ENCODE measurements at regions not wholly inside any gene's neighbourhood (a gene's known extent, or its start where the extent isn't known, plus 50 kb on each side); places are given as distances from the start of the nearest gene placed in this dataset.

DNA sequence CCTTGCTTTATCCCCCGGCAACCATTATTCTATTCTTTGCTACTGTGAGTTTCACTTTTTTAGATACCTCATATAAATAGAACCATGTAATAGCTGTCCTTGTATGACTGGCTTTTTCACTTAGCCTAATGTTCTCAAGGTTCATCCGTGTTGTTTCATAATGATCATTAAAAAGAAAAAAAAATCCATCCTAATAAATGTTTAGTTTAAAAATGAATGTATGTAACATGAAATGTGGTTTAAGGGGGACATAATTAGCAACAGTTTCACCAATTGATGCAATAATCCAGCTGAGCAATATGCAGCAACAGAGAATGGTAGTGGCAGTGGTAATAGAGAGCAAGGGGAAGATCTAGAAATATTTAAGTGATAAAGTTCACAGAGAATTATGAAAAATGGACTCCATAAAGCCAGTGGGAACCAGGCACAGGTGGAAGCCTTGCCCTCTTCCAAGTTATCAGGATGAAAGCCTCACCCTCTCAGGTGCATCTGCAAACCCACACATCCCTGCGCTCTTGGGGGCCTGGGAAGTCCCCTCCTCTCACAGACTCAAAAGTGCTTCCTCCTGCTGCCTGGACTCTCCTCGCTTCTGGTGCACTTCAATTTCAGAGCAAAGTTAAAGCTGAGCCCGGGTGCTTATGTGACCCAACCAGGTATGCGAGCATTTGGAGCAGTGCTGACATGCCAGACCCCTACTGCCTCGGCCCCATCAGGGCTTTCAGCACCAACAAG is 1403.3 kb upstream of the SLC39A10 start:
- Histone ChIP-seq H3K79me2 (ENCODE audit: insufficient read depth) (no peaks in the 10 kb centered on the region), H2AFZ (ENCODE audit: low read depth) (no peak overlapping the region), H3K9me2 (no peaks in the 10 kb centered on the region), H3K27ac (ENCODE audit: low read depth in 2 of 2, low read length in 1 of 2) (no peak overlapping the region), H3K36me3 (replicated peaks in 1 of 2; ENCODE audit: control insufficient read depth in 1 of 2, insufficient read depth in 2 of 2, low read length in 1 of 2) (no peaks in the 10 kb centered on the region), H3K4me2 (no peak overlapping the region), H3K9ac (no peak overlapping the region), H3F3A (replicated peaks; ENCODE audit: insufficient read depth) (no peaks in the 10 kb centered on the region), H3K4me3 (ENCODE audit: low read depth in 2 of 2, low read length in 1 of 2) (no peak overlapping the region), H3K4me1 (ENCODE audit: control insufficient read depth in 1 of 2, insufficient read depth in 2 of 2, low read depth in 1 of 2, low read length in 1 of 2) (no peaks in the 10 kb centered on the region), H3K9me3 (no peaks in the 10 kb centered on the region), H3K27me3 (ENCODE audit: insufficient read depth) (no peaks in the 10 kb centered on the region), H4K20me1 (ENCODE audit: insufficient read depth) (no peaks in the 10 kb centered on the region)
- ChIA-PET CTCF (no interaction called here), POLR2A (no interaction called here)
- TF ChIP-seq ELF1 (IDR thresholded peaks at IDR 0.05) (no peak), EZH2phosphoT487 (IDR thresholded peaks at IDR 0.05; ENCODE audit: borderline replicate concordance, low read depth) (no peak)
- no peak for DNase-seq
- 27% methylated on average over 4 of the region's 7 CpGs for WGBS (ENCODE audit: low lambda C conversion rate)

DNA sequence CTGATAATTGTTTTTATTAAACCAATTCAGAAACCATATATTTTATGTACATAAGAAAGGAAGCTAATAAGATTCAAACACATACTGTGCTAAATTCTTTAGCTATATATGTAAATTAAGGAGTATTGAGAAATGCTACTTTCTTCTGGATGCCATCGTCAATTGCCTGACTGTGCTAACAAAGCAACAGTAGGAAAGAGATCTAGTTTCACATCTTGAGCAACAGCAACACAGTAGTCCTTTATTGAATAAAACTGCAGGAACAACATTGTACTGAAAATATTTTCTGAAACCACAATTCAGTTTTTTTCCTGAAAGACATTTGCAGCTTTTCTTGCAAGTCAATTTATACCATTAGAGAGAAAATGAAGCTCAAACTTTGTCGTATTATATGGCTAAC is 1404.9 kb upstream of the SLC39A10 start:
- no peaks in the 10 kb centered on the region for H3K9me3 ChIP-seq
- TF ChIP-seq, protein P1, sequence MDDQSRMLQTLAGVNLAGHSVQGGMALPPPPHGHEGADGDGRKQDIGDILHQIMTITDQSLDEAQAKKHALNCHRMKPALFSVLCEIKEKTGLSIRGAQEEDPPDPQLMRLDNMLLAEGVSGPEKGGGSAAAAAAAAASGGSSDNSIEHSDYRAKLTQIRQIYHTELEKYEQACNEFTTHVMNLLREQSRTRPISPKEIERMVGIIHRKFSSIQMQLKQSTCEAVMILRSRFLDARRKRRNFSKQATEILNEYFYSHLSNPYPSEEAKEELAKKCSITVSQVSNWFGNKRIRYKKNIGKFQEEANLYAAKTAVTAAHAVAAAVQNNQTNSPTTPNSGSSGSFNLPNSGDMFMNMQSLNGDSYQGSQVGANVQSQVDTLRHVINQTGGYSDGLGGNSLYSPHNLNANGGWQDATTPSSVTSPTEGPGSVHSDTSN (IDR thresholded peaks at IDR 0.05), result no peak
- TF ChIP-seq, protein P2, sequence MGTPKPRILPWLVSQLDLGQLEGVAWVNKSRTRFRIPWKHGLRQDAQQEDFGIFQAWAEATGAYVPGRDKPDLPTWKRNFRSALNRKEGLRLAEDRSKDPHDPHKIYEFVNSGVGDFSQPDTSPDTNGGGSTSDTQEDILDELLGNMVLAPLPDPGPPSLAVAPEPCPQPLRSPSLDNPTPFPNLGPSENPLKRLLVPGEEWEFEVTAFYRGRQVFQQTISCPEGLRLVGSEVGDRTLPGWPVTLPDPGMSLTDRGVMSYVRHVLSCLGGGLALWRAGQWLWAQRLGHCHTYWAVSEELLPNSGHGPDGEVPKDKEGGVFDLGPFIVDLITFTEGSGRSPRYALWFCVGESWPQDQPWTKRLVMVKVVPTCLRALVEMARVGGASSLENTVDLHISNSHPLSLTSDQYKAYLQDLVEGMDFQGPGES (IDR thresholded peaks at IDR 0.05; ENCODE audit: low read depth, low read length), result no peak
- TF ChIP-seq MXI1 (IDR thresholded peaks at IDR 0.05; ENCODE audit: low read depth, low read length) (no peak), NFIC (IDR thresholded peaks at IDR 0.05; ENCODE audit: borderline replicate concordance) (no peak), YY1 (IDR thresholded peaks at IDR 0.05; ENCODE audit: low read depth) (no peak), GATA2 (CRISPR knock-in tag; IDR thresholded peaks at IDR 0.05) (no peak), FOSL2 (IDR thresholded peaks at IDR 0.05; ENCODE audit: borderline replicate concordance, low read depth) (no peak), CHD2 (IDR thresholded peaks at IDR 0.05; ENCODE audit: low read length, partially characterized antibody) (no peak), POLR2AphosphoS5 (IDR thresholded peaks at IDR 0.05; ENCODE audit: low read depth, low read length) (no peak)
- TF ChIP-seq, protein P3, sequence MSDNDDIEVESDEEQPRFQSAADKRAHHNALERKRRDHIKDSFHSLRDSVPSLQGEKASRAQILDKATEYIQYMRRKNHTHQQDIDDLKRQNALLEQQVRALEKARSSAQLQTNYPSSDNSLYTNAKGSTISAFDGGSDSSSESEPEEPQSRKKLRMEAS (IDR thresholded peaks at IDR 0.05; ENCODE audit: low read depth), result no peak
- H2AFZ ChIP-seq (ENCODE audit: low read depth), result no peak overlapping the region; the same call in 1 of the 2 replicates
- no peak overlapping the region for H3K9ac ChIP-seq
- no peaks in the 10 kb centered on the region for H3K36me3 ChIP-seq (replicated peaks in 1 of 2; ENCODE audit: control insufficient read depth in 1 of 2, insufficient read depth in 2 of 2, low read length in 1 of 2)
- ChIA-PET CTCF (no interaction called here), POLR2A (no interaction called here)
- no peak for DNase-seq
- H3K4me3 ChIP-seq (ENCODE audit: low read depth in 2 of 2, low read length in 1 of 2), result no peak overlapping the region
- H3K9me2 ChIP-seq, result no peaks in the 10 kb centered on the region
- no peak overlapping the region for H3K27ac ChIP-seq (ENCODE audit: low read depth in 2 of 2, low read length in 1 of 2)
- H3K4me1 ChIP-seq (ENCODE audit: control insufficient read depth in 1 of 2, insufficient read depth in 2 of 2, low read depth in 1 of 2, low read length in 1 of 2), result no peaks in the 10 kb centered on the region; a peak in 1 of 4 replicates
- 6% methylated on average over 2 of the region's 2 CpGs for WGBS (ENCODE audit: low lambda C conversion rate)
- no peaks in the 10 kb centered on the region for H3F3A ChIP-seq (replicated peaks; ENCODE audit: insufficient read depth)
- no peaks in the 10 kb centered on the region for H3K27me3 ChIP-seq (ENCODE audit: insufficient read depth)
- H3K4me2 ChIP-seq, result no peak overlapping the region
- H3K79me2 ChIP-seq (ENCODE audit: insufficient read depth), result no peaks in the 10 kb centered on the region
- no peaks in the 10 kb centered on the region for H4K20me1 ChIP-seq (ENCODE audit: insufficient read depth)
